ENCODE measurements at regions not wholly inside any gene's neighbourhood (a gene's known extent, or its start where the extent isn't known, plus 50 kb on each side); places are given as distances from the start of the nearest gene placed in this dataset.
"Not testable (repeated sequence)": the region's sequence is repeated elsewhere in the genome, so short reads cannot be mapped to it uniquely, and the experiment has no call there.

GRCh38 chr2:47728551-47728950, 54.4 kb upstream of the MSH6 start:
- no peak overlapping the region for H3K27ac Mint-ChIP-seq
- peaks cover 6% of the 10 kb centered on the region for H3K27me3 Mint-ChIP-seq
- no peaks in the 10 kb centered on the region for H3K9me3 ChIP-seq (ENCODE audit: control insufficient read depth, low read length, poor library complexity, severe bottlenecking)
- no peaks in the 10 kb centered on the region for H3K36me3 Mint-ChIP-seq (ENCODE audit: low read depth)
- no peak for DNase-seq
- ATAC-seq = no peak
- no peaks in the 10 kb centered on the region for H3K4me1 Mint-ChIP-seq
- no peak overlapping the region for H3K4me3 Mint-ChIP-seq

- no peak overlapping the region for H3K4me3 Mint-ChIP-seq
- H3K4me1 Mint-ChIP-seq = no peaks in the 10 kb centered on the region
- H3K27me3 Mint-ChIP-seq = peaks cover 6% of the 10 kb centered on the region
- no peak overlapping the region for H3K27ac Mint-ChIP-seq
- H3K9me3 ChIP-seq (ENCODE audit: control insufficient read depth, low read length, poor library complexity, severe bottlenecking) = no peaks in the 10 kb centered on the region
- DNase-seq (no peak), ATAC-seq (no peak)
- no peaks in the 10 kb centered on the region for H3K36me3 Mint-ChIP-seq (ENCODE audit: low read depth)
Measured at GRCh38 chr2:47727956-47728355, 55.0 kb upstream of the MSH6 start.

GRCh38 chr2:47726978-47727377, 56.0 kb upstream of the MSH6 start:
- not testable (repeated sequence) for H3K36me3 Mint-ChIP-seq (ENCODE audit: low read depth); H3K27ac Mint-ChIP-seq; H3K27me3 Mint-ChIP-seq; ATAC-seq; H3K4me1 Mint-ChIP-seq; DNase-seq; H3K9me3 ChIP-seq (ENCODE audit: control insufficient read depth, low read length, poor library complexity, severe bottlenecking); H3K4me3 Mint-ChIP-seq

GRCh38 chr2:47725808-47726207, 57.1 kb upstream of the MSH6 start:
- DNase-seq (no peak), ATAC-seq (no peak)
- no peaks in the 10 kb centered on the region for H3K36me3 Mint-ChIP-seq (ENCODE audit: low read depth)
- no peaks in the 10 kb centered on the region for H3K27me3 Mint-ChIP-seq
- no peaks in the 10 kb centered on the region for H3K9me3 ChIP-seq (ENCODE audit: control insufficient read depth, low read length, poor library complexity, severe bottlenecking)
- H3K4me1 Mint-ChIP-seq = no peaks in the 10 kb centered on the region
- H3K27ac Mint-ChIP-seq = no peak overlapping the region
- H3K4me3 Mint-ChIP-seq = no peak overlapping the region

- Mint-ChIP-seq H3K27ac (no peak overlapping the region), H3K36me3 (ENCODE audit: low read depth) (no peaks in the 10 kb centered on the region), H3K4me3 (no peak overlapping the region), H3K27me3 (no peaks in the 10 kb centered on the region), H3K4me1 (no peaks in the 10 kb centered on the region)
- ATAC-seq (peak; percentile 85), DNase-seq (no peak)
- no peaks in the 10 kb centered on the region for H3K9me3 ChIP-seq (ENCODE audit: control insufficient read depth, low read length, poor library complexity, severe bottlenecking)
Measured at GRCh38 chr2:47724221-47724981, 58.5 kb upstream of the MSH6 start.

GRCh38 chr2:47721296-47721695, 61.6 kb upstream of the MSH6 start:
- no peak for ATAC-seq
- peaks cover 6% of the 10 kb centered on the region for H3K4me1 Mint-ChIP-seq
- H3K9me3 ChIP-seq (ENCODE audit: control insufficient read depth, low read length, poor library complexity, severe bottlenecking) = no peaks in the 10 kb centered on the region
- H3K27ac Mint-ChIP-seq = no peak overlapping the region
- DNase-seq = no peak
- H3K36me3 Mint-ChIP-seq (ENCODE audit: low read depth) = peaks cover 3% of the 10 kb centered on the region
- peaks cover 5% of the 10 kb centered on the region for H3K27me3 Mint-ChIP-seq
- H3K4me3 Mint-ChIP-seq = no peak overlapping the region

GRCh38 chr2:47720559-47720958, 62.4 kb upstream of the MSH6 start:
- DNase-seq (no peak), ATAC-seq (no peak)
- H3K27me3 Mint-ChIP-seq = peaks cover 5% of the 10 kb centered on the region
- peak overlapping the region; percentile 24 for H3K27ac Mint-ChIP-seq
- no peaks in the 10 kb centered on the region for H3K9me3 ChIP-seq (ENCODE audit: control insufficient read depth, low read length, poor library complexity, severe bottlenecking)
- H3K4me3 Mint-ChIP-seq = no peak overlapping the region
- peaks cover 6% of the 10 kb centered on the region for H3K4me1 Mint-ChIP-seq
- H3K36me3 Mint-ChIP-seq (ENCODE audit: low read depth) = peaks cover 3% of the 10 kb centered on the region

- DNase-seq = no peak
- Mint-ChIP-seq H3K4me3 (no peak overlapping the region), H3K36me3 (ENCODE audit: low read depth) (peaks cover 3% of the 10 kb centered on the region), H3K4me1 (peaks cover 6% of the 10 kb centered on the region), H3K27ac (peak overlapping the region; percentile 24), H3K27me3 (peaks cover 5% of the 10 kb centered on the region)
- H3K9me3 ChIP-seq (ENCODE audit: control insufficient read depth, low read length, poor library complexity, severe bottlenecking) = no peaks in the 10 kb centered on the region
- ATAC-seq = no peak
Measured at GRCh38 chr2:47720036-47720435, 62.9 kb upstream of the MSH6 start.

- peaks cover 6% of the 10 kb centered on the region for H3K4me1 Mint-ChIP-seq
- peaks cover 3% of the 10 kb centered on the region for H3K36me3 Mint-ChIP-seq (ENCODE audit: low read depth)
- H3K27ac Mint-ChIP-seq = peak overlapping the region; percentile 6
- no peak overlapping the region for H3K4me3 Mint-ChIP-seq
- H3K27me3 Mint-ChIP-seq = peaks cover 5% of the 10 kb centered on the region
- DNase-seq (no peak), ATAC-seq (no peak)
- H3K9me3 ChIP-seq (ENCODE audit: control insufficient read depth, low read length, poor library complexity, severe bottlenecking) = no peaks in the 10 kb centered on the region
Measured at GRCh38 chr2:47719099-47719498, 63.8 kb upstream of the MSH6 start.

- H3K4me1 Mint-ChIP-seq; H3K36me3 Mint-ChIP-seq (ENCODE audit: low read depth); DNase-seq; H3K9me3 ChIP-seq (ENCODE audit: control insufficient read depth, low read length, poor library complexity, severe bottlenecking); ATAC-seq; H3K27me3 Mint-ChIP-seq; H3K4me3 Mint-ChIP-seq; H3K27ac Mint-ChIP-seq: not testable (repeated sequence)
Measured at GRCh38 chr2:47716307-47716706, 66.6 kb upstream of the MSH6 start.

GRCh38 chr2:47715552-47715951, 67.4 kb upstream of the MSH6 start:
- no peak for ATAC-seq
- no peak overlapping the region for H3K27ac Mint-ChIP-seq
- H3K4me1 Mint-ChIP-seq = peaks cover 6% of the 10 kb centered on the region
- no peaks in the 10 kb centered on the region for H3K9me3 ChIP-seq (ENCODE audit: control insufficient read depth, low read length, poor library complexity, severe bottlenecking)
- peaks cover 3% of the 10 kb centered on the region for H3K36me3 Mint-ChIP-seq (ENCODE audit: low read depth)
- no peak overlapping the region for H3K4me3 Mint-ChIP-seq
- DNase-seq = no peak
- peaks cover 6% of the 10 kb centered on the region for H3K27me3 Mint-ChIP-seq

GRCh38 chr2:47708801-47709499, 74.0 kb upstream of the MSH6 start:
- Mint-ChIP-seq H3K4me3 (no peak overlapping the region), H3K27me3 (peaks cover 15% of the 10 kb centered on the region), H3K27ac (no peak overlapping the region), H3K4me1 (no peaks in the 10 kb centered on the region), H3K36me3 (ENCODE audit: low read depth) (peaks cover 2% of the 10 kb centered on the region)
- no peak for DNase-seq
- ATAC-seq = no peak
- H3K9me3 ChIP-seq (ENCODE audit: control insufficient read depth, low read length, poor library complexity, severe bottlenecking) = no peaks in the 10 kb centered on the region

- H3K4me1 Mint-ChIP-seq = no peaks in the 10 kb centered on the region
- DNase-seq (no peak), ATAC-seq (no peak)
- no peaks in the 10 kb centered on the region for H3K9me3 ChIP-seq (ENCODE audit: control insufficient read depth, low read length, poor library complexity, severe bottlenecking)
- no peak overlapping the region for H3K4me3 Mint-ChIP-seq
- H3K27ac Mint-ChIP-seq = no peak overlapping the region
- peaks cover 2% of the 10 kb centered on the region for H3K36me3 Mint-ChIP-seq (ENCODE audit: low read depth)
- peaks cover 11% of the 10 kb centered on the region for H3K27me3 Mint-ChIP-seq
Measured at GRCh38 chr2:47704287-47704686, 78.7 kb upstream of the MSH6 start.

Measured in T-helper 17 cell (primary cell).